NOMO-1 treated with dmso at 0.1 percent for 144 hours (cell line): ENCODE measurements at regions not wholly inside any gene's neighbourhood (a gene's known extent, or its start where the extent isn't known, plus 50 kb on each side); places are given as distances from the start of the nearest gene placed in this dataset.
"Not testable (repeated sequence)": the region's sequence is repeated elsewhere in the genome, so short reads cannot be mapped to it uniquely, and the experiment has no call there.

ENCODE experiments used
- DNase-seq: peaks from one replicate; lab custom pipeline; 2025; ENCODE audit not compliant: unreplicated experiment; lab: John Stamatoyannopoulos, UW

DNA sequence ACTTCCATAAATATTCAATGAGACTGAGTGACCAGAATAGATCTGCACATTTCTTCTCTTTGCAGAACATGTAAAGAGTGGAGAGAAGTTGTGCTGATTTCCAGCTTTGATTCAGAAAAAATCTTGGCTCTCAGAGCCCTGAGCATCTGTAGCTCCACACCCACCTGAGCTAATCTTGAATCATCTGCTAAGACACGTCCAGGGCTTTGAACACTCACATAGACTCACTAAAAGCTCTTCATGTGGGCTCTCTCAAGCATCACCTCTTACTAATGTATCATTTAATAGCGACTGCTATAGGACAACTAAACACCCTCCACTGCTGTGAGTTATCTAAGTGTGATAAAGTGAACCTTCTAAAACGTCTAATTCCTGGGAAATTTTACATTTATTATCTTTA lies 147.7 kb upstream of the GRIA3 start:
- no peak for DNase-seq

DNA sequence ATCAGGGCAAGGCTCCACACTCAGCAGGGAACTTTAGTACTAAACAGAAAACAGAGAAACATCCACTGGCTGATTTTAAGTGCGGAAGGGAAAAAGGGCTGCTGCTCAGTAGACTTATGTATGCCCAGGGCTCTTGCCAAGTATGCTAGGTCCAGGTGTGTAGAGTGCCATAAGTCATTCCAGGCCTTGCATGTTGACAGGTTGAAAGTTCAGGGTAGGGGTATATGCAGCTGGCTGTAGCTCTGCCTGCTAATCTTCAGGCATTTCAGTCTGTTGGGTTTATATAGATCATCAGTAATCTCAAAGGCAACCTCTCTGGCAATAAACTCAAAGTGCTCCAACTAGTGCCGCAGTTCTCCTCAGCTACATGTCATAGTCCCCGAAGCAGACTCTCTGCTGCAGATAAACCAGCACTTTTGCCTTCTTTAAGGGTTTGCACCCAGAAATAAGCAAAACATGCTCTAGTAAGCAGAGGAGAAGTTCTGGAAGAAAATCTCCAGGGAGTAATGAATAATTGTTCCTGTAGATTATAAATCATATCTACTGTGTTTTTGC lies 134.9 kb upstream of the GRIA3 start:
- no peak for DNase-seq

DNA sequence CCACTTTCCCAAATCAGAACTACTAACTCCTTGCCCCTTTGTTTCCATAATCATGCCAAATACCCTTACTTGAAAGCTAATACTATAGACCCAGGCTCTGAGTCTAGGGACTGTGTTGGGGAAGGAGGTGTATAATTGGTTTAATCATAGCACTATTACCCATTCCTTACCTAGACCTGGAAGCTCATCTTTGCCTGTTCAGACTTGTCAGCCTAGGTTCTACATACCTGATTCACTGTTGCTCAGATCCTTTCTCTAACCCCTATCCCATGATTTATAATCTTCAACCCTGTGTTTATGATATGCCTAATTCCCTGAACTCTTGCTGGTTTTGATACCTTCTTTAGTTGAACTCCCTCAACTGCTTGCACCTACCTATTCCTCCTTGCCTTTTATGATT lies 123.1 kb upstream of the GRIA3 start:
- no peak for DNase-seq

DNA sequence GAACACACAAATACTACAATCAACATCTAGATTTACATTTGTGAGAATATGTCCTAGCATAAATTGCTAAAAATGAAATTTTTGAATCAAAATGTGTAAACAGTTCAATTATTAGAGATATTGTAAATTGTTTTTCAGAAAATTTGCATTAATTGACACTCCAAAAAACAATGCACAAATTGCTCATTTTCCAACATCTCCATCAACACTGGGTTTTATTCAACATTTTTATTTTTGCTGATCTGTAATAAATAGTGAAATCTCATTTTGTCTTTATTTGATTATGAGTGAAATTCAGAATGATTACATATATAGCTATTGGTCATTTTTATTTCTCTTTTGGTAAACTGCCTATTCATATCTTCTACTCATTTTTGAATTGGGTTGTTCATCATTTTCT lies 120.0 kb upstream of the GRIA3 start:
- DNase-seq = no peak

DNA sequence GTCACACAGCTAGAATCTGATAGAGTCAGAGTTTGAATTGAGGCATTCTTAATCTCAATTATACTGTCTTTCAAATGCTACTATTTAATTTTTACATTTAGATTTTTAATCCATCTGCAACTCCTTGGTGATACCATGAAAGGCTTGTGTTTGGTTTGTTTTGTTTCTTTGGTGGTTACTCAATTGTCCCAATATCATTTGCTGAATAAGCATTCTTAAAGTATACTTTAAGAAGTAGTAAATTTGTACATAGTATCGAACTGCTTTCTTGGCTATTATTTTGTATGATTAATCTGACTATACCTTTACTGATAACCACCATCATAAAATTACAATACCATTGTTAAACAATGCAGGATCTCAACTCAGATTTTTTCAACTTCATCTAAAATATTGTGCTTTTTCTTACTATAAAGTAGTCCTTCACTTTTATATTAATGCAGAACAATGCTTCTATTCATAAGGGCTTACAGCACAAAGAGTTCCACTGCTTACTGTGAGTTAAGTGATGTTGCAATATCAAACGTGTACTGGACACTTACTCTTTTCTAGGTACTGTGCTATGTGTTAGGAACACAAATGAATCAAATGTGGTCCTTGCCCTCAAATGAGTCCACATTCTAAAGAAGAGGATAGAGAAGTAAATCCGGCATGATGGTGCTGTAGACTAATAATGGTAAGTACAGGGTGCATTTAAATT lies 111.2 kb upstream of the GRIA3 start:
- DNase-seq = no peak

DNA sequence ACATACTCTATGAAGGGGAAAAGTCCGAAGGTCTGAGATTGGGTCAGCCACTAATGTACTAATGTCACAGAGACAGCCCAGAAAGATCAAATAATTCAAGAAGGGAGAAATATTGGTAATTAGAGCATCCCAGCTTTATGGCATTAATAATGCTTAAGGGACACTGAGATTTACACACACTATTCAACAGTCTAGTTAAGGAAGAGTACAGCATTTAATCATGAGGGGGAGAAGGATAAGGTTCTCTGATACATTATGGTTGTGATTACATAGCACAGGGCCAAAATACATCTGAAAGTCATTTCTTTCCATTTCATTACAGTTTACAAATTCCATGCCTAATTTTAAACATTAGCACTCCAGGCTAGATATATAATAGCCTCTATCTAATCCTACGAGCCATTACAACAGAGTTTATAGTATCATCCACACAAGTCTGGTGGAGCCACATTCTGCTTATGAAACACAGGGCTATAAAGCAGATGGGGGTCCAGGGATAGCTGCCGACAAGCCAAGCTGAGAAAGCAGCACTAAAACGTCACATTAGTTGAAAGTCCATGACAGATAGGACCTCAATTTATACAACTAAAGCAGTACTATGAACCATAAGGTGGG lies 108.0 kb upstream of the GRIA3 start:
- DNase-seq = no peak

DNA sequence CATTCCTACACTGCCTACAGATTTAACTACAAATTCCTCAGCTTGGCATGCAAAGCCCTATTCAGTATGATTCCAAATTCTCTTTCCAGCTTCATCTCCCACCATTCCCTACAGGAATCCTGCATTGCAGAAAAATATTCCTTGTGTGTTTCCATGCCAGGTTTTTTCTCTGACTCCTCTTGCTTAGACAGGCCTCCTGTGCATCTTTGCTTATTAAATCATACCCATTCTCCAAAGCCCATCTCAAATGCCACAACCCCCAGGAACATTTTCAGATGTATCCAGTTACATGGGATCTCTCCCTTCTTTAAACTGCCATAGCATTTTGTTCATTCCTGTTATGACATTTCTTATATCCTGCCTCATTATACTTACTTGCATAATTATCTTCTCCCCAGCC lies 106.4 kb upstream of the GRIA3 start:
- no peak for DNase-seq

DNA sequence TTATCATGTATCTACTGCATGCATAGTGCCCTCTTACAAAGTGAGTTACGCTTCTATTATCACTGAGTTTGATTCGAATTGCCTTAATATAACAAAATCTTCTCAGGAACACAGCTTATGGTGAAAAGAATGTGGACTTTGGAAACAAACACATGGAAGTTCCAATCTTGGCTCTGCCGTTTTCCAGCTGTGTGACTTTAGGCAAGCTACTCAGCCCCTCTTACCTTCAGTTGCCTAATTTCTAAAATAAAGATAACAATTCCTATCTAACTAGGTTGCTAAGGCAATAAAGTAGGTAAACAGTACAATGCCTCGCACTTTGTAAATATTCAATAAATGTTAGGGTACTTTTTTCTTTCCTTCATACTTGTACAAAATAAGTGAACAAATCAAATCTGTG lies 104.0 kb upstream of the GRIA3 start:
- DNase-seq = no peak

DNA sequence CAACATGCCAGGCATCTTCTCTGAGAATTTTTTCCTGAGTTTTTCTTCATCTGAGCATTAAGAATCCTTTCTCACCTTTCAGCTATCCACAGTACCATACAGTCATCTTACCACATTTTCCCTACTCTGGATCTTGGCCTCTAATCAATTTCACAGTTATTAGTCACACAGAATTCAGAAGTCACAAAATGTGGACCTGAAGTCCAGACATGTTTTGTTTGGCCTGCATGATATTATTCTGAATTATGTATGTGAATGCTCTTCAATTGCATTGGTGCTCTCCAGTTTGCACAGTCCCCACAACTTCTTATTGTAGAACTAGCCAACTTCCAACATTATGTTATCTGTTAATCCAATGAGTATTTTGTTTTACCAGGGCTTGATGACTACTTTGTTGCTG lies 102.3 kb upstream of the GRIA3 start:
- DNase-seq = no peak

DNA sequence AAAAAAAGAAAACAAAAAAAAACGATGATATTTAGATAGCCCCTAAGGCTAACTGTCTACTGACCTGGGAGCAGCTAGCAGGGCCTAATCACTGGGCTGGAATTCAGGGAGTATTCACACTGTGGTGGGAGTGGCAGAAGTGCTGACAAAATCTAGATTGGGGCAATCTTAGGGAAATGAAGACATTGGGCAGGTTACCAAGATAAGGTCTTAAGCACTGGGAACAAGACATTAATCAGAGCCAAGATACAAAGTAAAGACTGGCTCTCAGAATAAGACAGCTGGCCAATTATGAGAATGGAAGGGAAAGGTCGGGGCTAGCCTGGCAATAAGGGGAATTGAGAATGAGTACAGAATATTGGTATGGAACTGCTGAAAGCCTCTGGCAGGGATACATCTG lies 100.2 kb upstream of the GRIA3 start:
- DNase-seq = no peak

DNA sequence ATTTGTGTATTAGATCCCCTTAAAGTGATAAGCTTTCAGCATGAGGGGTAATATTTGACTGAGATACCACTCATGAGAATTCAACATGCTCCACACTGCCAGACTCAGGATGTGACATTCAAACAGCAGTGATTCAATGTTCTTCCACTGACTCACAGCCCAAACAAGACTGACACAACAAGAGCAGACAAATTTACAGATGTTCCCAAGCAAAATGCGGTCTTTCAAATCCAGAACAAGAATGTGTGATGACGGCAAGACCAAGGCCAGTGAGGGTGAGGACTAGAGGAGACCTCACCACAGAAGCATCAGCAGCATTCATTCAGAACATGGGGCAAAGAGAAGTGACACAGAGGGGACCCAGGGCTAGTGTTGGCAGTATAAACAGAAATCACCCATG lies 99.3 kb upstream of the GRIA3 start:
- no peak for DNase-seq

DNA sequence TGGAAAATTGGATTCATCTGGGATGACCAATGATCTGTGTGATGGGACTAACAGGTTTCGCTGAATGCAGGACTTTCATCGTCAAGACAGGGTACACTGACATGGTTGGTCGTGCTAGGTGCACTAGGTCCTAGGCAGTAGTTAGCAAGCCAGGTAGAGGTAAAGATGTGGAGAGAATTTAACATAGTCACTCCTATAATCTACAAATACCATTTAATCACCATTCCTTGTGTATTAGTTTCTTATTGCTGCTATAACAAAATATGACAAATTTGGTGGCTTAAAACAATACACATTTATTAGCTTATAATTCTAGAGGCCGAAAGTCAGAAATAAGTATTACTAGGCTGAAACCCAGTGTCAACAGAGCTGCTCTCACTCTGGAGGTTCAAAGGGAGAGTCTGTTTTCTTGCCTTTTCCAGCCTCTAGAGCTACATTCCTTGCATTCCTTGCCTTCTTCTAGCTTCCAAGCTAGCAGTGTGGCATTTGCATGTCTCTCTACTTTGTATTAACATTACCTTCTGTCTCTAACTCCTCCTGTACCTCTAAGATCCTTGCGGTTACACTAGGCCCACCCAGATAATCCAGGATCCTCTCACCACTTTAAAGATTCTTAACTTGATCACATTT lies 98.7 kb upstream of the GRIA3 start:
- no peak for DNase-seq

DNA sequence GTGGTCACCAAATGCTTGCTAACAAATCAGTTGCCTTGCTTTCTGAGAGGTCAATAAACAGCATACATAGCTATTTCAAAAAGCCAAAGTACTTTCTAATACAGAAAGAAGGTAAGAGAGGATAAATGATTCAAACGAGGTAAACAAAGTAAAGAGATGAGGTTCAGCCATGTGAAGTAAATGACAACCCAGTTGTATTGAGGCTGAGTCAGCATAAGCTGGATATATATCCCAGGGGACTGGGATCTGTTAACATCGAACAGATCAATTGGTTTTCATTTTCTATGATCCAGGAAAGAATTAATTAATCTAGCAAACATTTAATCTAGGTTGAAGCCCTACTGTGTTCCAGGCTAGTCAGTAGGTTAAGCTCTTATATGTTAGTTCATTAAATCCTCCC lies 97.3 kb upstream of the GRIA3 start:
- DNase-seq = no peak

DNA sequence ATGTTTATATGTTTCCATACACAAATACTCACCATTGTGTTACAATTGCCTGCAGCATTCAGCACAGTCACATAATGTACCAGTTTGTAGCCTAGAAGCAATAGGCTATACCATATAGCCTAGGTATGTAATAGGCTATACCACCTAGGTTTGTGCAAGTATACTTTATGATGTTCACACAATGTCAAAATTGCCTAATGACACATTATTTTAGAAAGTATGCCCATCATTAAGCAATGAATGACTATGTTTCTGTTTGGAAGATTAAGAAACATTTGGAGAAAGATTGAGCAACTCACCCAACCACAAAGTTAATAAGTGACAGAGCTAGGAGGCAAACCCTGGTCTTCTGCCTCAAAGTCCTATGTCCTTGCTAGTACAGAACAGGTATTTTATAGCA lies 96.8 kb upstream of the GRIA3 start:
- peak; percentile 49 for DNase-seq

DNA sequence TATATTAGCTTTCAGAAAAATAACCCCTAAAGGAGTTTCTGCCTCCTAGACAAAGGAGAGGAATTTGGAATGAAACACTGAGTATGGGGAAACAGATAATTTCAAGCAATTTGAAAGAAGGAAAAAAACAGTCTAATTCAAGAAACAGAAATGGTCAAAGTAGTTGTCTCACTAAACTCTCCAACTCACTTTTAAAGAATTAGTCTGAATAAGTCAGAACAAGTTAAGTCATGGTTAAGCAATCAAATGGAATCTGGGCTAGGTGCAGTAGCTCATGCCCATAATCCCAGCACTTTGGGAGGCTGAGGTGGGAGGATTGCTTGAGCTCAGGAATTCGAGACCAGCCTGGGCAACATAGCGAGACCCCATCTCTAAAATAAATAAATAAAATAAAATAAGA lies 95.7 kb upstream of the GRIA3 start:
- no peak for DNase-seq

DNA sequence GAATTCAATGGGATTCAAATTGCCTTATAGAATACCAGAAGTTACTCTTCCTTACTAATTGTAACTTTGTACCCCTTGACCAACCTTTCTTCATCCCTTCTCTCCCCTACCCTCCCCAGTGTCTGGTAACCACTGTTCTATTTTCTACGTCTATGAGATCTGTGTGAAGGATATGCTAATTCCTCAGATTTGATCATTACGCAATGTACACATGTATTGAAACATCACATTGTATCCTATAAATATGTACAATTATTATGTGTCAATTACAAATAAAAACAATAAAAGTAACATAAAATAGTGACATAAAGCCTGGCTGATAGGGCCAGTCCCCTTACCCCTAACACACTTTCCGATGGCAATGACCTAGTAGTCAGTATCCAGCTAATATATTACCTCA lies 95.1 kb upstream of the GRIA3 start:
- no peak for DNase-seq

DNA sequence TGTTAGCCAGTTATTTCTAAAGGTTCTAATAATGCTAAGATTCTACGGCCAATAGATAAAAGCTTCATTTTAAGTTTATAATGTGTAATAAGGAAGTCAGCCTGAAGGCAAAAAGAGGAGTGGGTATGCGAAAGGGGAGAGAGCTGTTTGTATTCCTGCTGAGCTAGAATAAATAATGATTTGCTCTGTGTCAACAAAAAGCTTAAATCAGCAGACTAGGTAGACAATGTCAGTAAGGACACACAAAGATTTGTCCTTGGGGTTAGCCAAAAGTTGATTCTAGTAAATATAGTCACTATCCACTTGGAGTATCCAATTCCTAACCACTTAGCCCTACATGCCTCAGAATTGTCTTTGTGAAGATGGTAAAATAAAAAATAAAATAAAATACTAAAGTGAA lies 90.3 kb upstream of the GRIA3 start:
- no peak for DNase-seq

DNA sequence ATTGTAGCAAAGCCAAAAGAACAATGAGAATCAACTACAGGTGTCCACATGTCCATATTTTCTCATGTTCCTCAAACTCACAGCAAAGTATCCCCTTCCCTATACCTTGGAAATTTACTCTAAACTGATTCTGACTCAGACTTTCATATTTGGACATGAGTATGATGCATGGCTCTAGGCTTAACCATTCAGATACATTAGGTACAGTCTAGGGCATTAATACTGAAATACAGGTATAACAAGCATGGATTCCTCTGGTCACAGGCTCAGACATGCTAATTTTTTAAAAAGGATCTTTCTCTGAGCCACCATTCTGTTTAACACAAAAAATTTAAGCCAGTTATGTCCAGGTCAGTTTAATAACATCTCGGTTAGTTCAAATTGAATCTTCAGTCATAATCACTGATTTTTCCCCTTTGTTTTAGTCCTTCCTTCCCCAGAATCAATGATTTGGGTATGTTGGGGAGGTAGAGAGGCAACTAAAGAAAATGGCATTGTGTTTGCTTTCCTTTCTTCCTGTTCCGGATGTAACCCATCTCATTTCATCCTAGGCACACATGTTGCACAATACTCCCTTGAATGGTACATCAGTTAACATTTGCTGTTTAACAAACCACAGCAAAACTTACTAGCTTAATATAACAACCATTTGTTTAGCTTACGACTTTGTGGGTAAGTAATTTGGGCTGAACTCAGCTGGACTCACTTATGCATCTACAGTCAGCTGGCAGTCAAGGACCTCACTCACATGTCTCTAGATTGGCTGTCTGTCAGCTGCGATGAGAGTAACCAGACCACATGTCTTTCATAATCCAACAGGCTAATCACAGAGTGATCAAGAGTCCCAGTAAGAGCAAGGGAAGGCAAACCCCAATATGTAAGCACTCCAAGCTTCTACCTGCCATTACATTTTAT lies 75.3 kb upstream of the GRIA3 start:
- no peak for DNase-seq

DNA sequence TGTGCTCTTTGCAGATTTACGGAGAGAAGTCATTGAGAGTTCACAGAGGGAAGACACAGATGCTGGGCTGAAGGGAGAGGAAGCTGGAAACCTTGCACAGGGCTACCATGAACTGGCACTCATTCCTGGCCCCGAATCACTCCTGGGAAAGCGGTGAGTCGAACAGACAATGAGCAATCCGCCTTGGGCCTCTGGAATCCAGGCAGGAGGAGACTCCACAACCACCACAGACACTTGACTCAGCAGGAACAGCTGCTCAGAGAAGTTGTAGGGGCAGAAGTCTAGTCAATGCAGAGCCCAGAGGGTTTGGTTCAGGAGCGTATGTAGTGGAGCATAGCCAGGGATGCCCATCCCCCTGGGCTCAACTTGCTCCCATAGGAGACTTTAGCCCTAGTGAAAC lies 62.8 kb upstream of the GRIA3 start:
- no peak for DNase-seq

DNA sequence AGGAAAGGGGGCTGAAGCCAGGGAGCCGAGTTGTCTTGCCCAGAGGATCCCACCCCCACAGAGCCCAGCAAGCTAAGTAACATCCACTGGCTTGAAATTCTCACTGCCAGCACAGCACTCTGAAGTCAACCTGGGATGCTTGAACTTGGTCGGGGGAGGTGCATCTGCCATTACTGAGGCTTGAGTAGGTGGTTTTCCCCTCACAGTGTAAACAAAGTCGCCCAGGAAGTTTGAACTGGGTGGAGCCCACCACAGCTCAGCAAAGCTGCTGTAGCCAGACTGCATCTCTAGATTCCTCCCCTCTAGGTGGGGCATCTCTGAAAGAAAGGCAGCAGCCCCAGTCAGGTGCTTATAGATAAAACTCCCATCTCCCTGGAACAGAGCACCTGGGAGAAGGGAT lies 54.3 kb upstream of the GRIA3 start:
- DNase-seq = not testable (repeated sequence)
